ENCODE measurements at regions not wholly inside any gene's neighbourhood (a gene's known extent, or its start where the extent isn't known, plus 50 kb on each side); places are given as distances from the start of the nearest gene placed in this dataset.

- TF ChIP-seq CTCF (IDR thresholded peaks at IDR 0.05; ENCODE audit: insufficient read depth, low read length, missing control alignments), result no peak
- ChIA-PET POLR2A (no interaction called here), CTCF (interaction anchor here (3.0 to 4.5 kb wide), 3 partner anchors 518 to 955 kb away, joined by 38 to 78 read pairs (median 74); no protein-coding TSS in a partner anchor)
- no peak for DNase-seq (ENCODE audit: low read depth, low spot score)
- H3K4me3 ChIP-seq (ENCODE audit: low read depth, low read length), result no peak overlapping the region
These were observed 318.2 kb upstream of the CLINT1 start for GRCh38 chr5:158177146-158177545.

- DNase-seq (ENCODE audit: low read depth, low spot score), result no peak
- ChIA-PET CTCF (interaction anchor here (0.6 to 4.5 kb wide), 14 partner anchors 9 to 960 kb away, joined by 3 to 78 read pairs (median 8); no protein-coding TSS in a partner anchor), POLR2A (no interaction called here)
- no peak for TF ChIP-seq CTCF (IDR thresholded peaks at IDR 0.05; ENCODE audit: insufficient read depth, low read length, missing control alignments)
- H3K4me3 ChIP-seq (ENCODE audit: low read depth, low read length), result no peak overlapping the region
These were observed 317.1 kb upstream of the CLINT1 start for GRCh38 chr5:158175934-158176481.

- CTCF ChIA-PET, result interaction anchor here (0.6 to 4.5 kb wide), 39 partner anchors 9 to 973 kb away, joined by 3 to 78 read pairs (median 4); no protein-coding TSS in a partner anchor
- peak; percentile 28 for DNase-seq (ENCODE audit: low read depth, low spot score)
- no peak overlapping the region for H3K4me3 ChIP-seq (ENCODE audit: low read depth, low read length)
- TF ChIP-seq CTCF (IDR thresholded peaks at IDR 0.05; ENCODE audit: insufficient read depth, low read length, missing control alignments), result peak; percentile 81
- POLR2A ChIA-PET, result no interaction called here
These were observed 316.2 kb upstream of the CLINT1 start for GRCh38 chr5:158174918-158175851.

DNA sequence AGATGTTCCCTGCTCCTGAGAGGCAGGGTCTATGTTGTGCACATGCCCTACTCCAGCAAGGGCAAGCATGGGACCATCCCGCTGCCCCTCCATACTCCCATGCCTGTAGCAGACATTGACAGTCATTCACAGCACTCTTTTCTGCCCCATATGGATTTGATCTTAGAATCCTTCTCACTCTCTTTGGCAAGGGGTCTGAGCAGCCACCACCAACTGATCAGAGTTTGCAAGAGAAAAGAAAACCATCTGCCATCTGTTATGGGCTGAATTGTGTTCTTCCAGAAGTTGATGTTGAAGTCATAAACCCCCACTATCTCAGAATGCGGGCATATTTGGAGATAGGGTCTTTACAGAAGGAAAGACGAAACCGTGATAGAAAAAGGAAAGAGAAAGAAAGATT, 315.1 kb upstream of the CLINT1 start:
- no peak overlapping the region for H3K4me3 ChIP-seq (ENCODE audit: low read depth, low read length)
- TF ChIP-seq CTCF (IDR thresholded peaks at IDR 0.05; ENCODE audit: insufficient read depth, low read length, missing control alignments), result no peak
- no peak for DNase-seq (ENCODE audit: low read depth, low spot score)
- ChIA-PET POLR2A (no interaction called here), CTCF (interaction anchor here (0.7 to 6.1 kb wide), 14 partner anchors 12 to 974 kb away, joined by 3 to 78 read pairs (median 10); no protein-coding TSS in a partner anchor)

DNA sequence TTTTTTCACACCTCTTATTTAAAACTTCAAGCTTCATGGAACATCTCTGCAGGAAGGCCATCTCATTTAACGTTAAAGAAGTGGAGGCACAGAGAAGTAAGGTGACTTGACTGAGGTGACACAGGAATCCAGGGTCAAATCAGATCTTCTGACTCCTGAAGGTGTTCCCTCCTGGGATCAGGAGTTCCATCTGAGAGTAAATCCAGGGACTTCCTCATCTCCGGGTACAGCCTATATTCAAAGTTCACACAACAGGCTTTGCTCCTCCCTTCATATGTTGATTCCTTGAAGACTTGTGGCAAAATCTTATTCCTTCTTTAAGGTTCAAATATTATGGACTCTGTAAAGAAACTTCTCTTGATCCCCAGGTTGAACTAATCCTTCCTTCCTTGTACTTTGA, 313.1 kb upstream of the CLINT1 start:
- POLR2A ChIA-PET, result no interaction called here
- no peak for TF ChIP-seq CTCF (IDR thresholded peaks at IDR 0.05; ENCODE audit: insufficient read depth, low read length, missing control alignments)
- DNase-seq (ENCODE audit: low read depth, low spot score), result no peak
- H3K4me3 ChIP-seq (ENCODE audit: low read depth, low read length), result no peak overlapping the region
- CTCF ChIA-PET, result interaction anchor here (0.9 to 6.1 kb wide), 7 partner anchors 9 to 934 kb away, joined by 3 to 42 read pairs (median 3); no protein-coding TSS in a partner anchor

- no peak overlapping the region for H3K4me3 ChIP-seq (ENCODE audit: low read depth, low read length)
- CTCF ChIA-PET, result interaction anchor here (1.1 to 6.1 kb wide), 6 partner anchors 9 to 962 kb away, joined by 3 to 42 read pairs (median 5); no protein-coding TSS in a partner anchor
- no peak for DNase-seq (ENCODE audit: low read depth, low spot score)
- TF ChIP-seq CTCF (IDR thresholded peaks at IDR 0.05; ENCODE audit: insufficient read depth, low read length, missing control alignments), result no peak
- POLR2A ChIA-PET, result no interaction called here
These were observed 311.6 kb upstream of the CLINT1 start for GRCh38 chr5:158170534-158170933.
